Tibial nerve (tissue), 4 donors: ENCODE measurements at regions not wholly inside any gene's neighbourhood (a gene's known extent, or its start where the extent isn't known, plus 50 kb on each side); places are given as distances from the start of the nearest gene placed in this dataset.

Experiments
- CTCF ChIP-seq, 5 experiments: fragments of 200-600 bp in 3 of 5; fragments of 450-650 bp in 2 of 5; sonication (generic) in 3 of 5; IDR thresholded peaks; one replicate each; pipeline ENCODE4 v1.5.1; 2016 to 2019; ENCODE audit warnings: antibody characterized with exemption in 5 of 5, mild to moderate bottlenecking in 3 of 5, moderate library complexity in 2 of 5
- EP300 ChIP-seq, 2 donors: sonication (generic); formaldehyde crosslinking; IDR thresholded peaks; one replicate each; pipeline ENCODE4 v1.6.1; 2017; ENCODE audit warnings: antibody characterized with exemption in 2 of 2, mild to moderate bottlenecking in 1 of 2

- TF ChIP-seq CTCF (IDR thresholded peaks at IDR 0.05): no peak
- no peak for TF ChIP-seq EP300 (IDR thresholded peaks at IDR 0.05)
Observed at GRCh38 chr9:113646946-113647914, 183.7 kb downstream of the RGS3 start.
